ENCODE measurements at regions not wholly inside any gene's neighbourhood (a gene's known extent, or its start where the extent isn't known, plus 50 kb on each side); places are given as distances from the start of the nearest gene placed in this dataset.
A peak's percentile ranks its signal among the peaks of the same experiment; 100 is the strongest.

DNA sequence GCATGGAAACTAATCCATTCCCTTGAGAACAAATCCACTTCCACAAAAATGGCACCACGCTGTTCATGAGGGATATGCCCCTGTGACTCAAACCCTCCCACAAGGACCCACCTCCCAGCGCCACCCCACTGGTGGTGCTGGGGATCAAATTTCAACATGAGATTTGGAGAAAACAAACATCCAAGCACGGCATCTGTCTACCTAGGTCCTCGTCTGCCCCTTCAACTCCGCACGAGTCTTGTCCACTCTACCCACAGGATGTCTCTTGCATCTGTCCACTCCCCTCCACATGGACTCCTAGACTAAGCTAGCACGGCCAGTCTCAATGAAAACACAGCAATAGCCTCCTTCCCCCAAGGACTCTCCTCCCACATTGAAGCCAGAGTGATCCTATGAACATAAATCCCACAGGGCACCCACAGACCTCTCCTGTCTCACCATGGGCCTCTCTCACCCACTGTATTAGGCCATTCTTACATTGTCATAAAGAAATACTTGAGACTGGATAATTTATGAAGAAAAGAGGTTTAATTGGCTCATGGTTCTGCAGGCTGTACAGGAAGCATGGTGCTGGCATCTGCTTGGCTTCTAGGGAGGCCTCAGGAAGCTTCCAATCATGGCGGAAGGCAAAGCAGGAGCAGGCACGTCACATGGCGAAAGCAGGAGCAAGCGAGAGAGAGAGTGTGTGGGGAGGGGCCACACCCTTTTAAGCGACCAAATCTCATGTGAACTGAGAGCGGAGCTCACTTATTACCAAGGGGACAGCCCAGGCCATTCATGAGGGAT, 101.4 kb downstream of the TOMM20 start:
- no peak for DNase-seq (ENCODE audit: low read depth in 2 of 2)

DNA sequence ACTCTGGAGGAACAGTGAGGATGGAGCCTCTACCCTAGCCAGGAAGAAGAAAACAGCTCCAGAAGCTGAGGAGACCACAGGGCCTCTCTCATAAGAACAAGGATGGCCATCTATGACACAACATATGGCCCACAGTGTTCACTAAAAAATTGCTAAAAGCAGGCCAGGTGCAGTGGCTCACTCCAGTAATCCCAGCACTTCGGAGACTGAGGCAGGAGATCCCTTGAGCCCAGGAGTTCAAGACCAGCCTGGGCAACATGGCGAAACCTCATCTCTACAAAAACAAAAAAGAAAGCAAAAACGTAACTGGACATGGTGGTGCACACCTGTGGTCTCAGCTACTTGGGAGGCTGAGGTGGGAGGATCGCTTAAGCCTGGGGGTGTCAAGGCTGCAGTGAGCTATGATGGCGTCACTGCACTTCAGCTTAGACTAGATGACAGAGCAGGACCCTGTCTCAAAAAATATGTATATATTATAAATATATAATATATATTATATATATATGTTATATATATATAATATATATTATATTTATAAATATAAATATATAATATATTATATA, 103.1 kb downstream of the TOMM20 start:
- DNase-seq (ENCODE audit: low read depth in 2 of 2), result no peak

DNA sequence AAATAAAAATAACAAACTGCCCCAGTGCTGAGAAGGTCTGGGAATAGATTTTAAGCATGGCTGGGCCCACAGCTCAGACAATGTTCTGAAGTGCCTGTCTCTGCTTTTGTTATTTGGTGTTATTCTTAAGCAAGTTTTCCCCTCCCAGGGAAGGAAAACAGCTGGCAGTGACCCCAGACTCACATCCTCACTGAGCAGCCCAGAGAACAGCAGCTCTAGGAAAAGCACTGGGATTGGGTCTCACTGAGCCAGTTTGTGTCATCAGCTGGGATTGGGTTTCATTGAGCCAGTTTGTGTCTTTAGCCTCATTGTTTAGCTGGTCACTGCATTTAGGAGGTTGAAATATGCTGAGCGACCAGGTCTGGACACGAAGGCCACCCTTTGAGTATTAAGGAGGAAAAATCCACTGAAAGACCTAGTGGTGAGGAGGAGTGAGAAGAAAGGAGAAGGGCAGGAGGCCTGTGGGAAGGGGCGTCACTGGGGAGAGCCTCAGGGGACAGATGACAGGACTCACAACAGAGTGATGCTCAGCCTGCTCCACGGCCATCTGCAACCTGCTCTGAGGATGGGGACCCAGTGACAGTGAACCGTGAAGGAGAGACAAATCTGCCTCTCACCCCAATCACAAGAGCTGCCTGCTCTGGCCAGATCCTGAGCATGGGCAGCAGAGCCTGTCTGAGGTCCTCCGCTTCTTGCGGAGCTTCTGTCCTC, 103.8 kb downstream of the TOMM20 start:
- no peak for DNase-seq (ENCODE audit: low read depth in 2 of 2)

DNA sequence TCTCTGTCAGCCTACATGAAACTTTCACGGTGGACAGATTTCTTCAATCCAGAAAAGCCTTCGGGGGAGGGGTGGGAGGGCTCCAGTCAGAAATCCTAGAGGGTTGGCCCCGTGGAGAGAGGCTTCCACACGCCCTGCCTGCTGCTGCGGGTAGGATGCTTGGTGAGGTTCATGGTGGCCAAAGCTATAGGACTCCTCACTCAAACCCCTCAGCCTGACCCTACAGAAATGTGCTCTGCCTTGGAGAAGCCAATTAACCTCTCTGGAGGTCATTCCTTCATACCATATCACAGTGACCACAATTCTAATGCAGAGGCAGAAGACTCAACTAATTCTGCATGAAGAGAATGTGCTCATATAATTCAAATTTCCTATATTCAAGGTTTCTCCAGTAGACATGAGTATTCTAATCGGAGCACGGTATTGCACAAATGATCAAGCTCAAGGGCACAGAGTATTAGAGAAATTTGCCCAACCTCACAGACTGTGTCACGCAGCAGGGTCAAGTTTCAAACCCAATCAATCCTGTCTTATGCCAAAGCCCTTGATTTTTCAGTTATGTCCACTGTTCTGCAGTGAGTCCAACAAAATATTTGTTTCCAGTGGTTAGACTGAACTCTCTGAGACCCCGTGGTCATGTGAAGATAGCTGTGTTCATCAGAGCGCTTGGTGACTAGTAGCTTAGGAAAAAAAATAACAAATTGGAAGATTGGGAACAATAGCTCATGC, 104.8 kb downstream of the TOMM20 start:
- no peak for DNase-seq (ENCODE audit: low read depth in 2 of 2)

DNA sequence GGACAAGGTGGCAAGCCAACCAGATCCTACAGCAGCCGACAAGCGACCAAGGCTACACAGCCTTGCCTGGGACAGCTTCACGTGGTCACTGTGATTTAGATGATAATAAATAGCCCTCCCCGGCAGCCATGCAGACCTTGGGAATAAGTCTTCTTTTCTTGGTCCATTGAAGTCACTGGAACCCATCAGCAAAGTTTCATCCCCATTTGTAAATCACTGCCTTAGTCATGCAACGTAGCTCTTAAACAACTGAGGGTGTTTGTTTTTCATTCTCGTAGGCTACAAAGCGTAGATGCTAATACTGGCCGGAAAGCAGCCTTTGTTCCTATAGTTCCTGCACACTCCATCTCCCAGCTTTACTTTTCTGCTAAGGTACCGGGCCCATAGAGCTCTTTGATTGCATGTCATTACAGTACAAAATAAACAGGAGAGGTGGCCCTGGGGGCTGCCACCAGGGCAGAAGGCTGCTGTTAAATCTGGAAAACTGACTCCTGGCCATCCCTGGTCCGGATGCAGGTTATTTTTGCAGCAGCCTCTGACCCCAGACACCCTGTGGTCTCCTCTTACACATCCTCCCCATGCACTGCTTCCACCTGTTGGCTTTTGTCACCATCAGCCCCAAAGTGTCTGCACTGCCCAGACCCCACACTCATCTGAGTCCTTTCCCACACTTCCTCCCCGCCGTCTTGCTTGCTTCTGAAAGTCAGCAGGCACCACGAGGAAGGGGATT, 105.5 kb downstream of the TOMM20 start:
- no peak for DNase-seq (ENCODE audit: low read depth in 2 of 2)

DNA sequence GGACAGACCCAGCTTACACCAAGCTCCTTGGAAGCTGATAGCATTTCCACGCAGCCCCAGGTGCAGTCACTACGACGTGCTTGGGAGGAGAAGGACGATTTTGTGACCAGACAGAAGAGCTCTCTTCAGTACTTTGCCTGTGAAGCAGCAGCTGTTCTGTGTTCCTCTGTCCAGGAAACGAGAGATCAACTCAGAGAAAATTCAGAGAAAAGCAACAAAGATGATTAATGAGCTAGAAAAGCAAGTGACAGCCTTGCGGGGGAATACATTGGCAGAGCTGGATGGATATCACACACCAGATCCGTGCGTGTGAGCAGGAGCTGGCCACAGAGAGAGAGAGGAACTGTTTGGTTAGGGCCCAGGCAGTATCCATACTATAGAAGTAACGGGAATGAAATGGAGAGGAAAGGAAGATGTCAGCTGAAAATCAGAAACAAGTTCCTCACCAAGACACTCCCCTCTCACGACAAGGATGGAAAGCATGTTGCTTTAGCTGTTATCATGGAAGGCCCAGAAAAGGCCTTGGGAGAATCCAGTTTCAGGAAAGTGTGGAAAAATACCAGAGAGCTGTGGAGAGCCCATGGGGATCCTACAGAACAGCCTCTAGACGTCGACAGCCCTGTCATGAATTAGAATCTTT, 106.2 kb downstream of the TOMM20 start:
- no peak for DNase-seq (ENCODE audit: low read depth in 2 of 2)

DNA sequence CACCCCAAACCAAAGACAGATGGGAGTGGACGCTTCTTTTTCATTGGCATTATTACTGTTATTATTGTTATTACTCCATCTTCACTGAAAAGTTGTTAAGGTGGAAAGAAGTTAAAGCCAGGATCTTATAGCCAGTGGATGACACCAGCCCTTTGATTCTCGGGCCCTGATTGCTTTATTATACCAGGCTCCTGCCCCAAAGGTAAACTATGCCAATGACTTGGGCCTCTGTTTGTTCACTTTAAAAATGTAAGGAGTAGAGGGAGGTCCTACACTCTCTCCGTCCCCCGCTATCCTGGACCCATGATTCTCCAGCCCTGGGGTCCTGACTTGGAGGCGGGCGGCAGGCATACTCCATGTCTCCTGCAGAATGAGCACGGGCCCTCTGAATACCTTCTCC, 106.8 kb downstream of the TOMM20 start:
- DNase-seq (ENCODE audit: low read depth in 2 of 2), result no peak

DNA sequence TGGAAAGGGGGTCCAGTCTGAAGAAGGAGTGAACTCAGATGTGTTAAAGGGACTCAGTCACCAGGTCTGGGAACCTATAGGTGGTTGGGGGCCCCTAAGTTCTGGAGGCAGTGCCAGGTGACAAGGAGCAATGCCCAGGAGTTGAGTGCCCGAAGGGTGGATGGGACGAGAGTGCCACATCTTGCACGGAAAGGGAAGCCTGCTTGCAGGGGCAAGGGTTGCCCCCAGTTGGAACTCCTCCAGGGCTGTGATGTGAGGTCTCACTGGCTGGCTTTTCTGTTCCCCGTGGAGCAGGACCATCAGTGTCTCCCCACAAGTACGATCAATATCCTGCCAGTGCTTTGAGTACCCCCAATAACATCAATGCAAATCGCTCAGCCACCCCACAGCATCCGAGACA, 107.3 kb downstream of the TOMM20 start:
- DNase-seq (ENCODE audit: low read depth in 2 of 2), result no peak

DNA sequence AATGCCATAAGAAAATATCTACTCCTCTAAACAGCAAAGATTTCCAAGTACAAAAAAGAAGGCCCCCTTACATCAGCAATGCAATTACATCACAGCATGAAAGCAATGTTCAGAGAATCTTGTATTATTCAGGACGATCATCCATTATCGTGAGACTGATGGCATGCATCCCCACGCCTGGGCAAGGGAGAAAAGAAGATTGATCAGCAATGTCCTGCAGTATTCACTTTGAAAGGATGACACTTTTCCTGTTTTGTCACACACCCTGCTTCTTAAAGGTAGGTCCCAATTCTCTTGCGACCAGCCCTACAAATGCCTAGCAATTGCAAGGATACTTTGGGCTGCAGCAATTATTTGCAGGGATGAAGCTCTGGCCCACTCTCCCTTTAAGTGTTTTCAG, 108.7 kb downstream of the TOMM20 start:
- no peak for DNase-seq (ENCODE audit: low read depth in 2 of 2)

DNA sequence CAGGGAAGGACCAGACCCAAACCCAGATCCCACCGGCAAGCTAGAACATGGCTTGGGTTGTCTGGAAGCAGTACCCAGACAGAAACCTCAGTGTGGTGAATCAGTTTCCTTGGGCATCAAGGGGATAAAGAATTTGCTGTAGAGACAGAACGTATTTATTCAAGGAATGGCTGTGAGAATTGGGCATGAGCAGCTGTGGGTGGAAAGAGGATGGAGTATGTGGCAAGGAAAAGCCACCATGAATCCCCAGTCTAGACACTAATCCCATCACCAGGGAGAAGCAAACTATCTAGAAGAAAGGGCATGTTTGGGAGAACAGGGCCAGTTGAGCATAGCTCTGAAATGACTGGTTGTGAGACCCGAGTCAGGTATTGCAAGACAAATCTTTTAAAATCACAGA, 109.2 kb downstream of the TOMM20 start:
- DNase-seq (ENCODE audit: low read depth in 2 of 2), result no peak

DNA sequence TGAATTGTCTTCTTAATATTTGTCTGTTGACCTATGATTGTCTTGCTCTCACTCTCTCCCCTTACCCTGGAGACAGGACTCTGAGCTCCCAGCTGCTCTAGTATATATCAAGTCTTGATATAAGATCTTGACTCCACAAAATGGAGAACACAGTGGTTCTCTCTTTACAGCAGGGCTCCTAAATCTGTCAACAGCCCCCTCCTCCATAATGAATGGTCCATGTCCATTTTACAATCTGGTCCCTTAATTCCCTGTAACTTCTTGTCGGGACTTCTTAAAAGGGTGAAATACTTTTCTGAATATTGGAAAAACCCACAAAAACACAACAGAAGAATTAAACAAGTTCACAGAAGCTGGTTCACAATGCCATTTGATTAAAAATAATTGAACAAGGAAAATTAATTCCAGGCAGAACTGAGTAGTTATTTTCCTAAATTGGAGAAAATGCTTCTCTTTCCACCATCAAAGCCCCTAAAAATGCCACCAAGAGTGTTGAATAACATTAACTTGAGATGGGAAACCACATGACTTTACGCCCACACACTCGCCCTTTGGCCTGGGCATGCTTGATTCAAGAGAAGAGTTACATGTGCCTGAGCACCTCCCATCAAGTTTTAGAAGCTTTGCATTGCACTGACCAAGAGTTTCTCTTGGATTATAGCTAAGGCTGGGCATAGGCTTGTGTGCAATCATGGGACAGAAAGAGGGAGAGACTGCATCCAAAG, 109.8 kb downstream of the TOMM20 start:
- peak in 1 of 2 experiments; percentile 41 for DNase-seq (ENCODE audit: low read depth in 2 of 2)

DNA sequence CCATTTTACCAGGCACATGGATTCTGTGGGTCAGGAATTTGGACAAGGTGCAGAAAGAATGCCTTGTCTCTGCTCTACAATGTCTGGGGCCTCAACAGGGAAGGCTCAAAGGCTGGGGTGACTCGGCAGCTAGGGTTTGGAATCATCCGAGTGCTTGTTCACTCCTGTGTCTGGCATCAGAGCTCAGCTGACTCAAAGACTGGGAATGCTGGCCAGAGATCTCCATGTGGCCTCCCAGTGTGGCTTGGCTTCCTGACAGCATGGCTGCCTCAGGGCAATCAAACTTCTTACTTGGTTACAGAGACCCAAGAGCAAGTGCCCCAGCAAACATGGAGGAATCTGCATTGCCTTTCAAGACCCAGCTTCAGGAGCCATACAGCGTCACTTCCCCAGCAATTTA, 110.5 kb downstream of the TOMM20 start:
- DNase-seq (ENCODE audit: low read depth in 2 of 2), result no peak

DNA sequence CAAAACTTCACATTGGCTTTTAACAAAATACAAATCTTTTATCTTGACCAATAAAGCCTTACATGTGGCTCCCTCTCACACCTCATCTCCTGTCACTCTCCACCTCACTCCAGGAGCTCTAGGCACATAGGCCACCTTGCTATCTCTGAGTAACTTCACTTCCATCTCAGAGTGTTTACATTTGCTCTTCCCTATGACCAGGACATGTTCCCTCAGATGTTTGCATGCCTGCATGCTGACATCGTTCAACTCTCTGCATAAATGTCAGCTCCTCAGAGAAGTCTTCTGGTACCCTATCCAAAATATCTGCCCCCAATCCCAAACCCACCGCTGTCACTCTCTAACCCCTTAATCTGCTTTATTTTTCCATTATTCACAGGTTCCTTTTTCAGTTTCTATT, 110.9 kb downstream of the TOMM20 start:
- no peak for DNase-seq (ENCODE audit: low read depth in 2 of 2)

DNA sequence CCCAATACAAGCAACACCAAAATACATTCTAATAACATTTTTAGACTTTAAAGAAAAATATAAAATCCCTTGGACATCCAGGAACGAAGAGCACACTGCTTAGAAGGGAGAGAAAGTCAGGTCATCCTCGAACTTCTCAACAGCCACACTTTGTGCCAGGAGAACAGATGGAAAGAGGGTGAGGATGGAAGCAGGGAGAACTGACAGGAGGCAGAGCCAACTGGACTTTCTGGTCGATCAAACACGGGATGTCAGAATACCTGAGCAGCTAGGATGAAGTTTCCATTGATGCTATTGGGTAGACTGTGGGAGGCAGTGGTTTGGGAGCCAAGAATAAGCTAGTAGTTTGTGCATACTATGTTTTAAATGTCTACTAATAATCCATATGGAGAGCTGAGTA, 111.4 kb downstream of the TOMM20 start:
- no peak for DNase-seq (ENCODE audit: low read depth in 2 of 2)

DNA sequence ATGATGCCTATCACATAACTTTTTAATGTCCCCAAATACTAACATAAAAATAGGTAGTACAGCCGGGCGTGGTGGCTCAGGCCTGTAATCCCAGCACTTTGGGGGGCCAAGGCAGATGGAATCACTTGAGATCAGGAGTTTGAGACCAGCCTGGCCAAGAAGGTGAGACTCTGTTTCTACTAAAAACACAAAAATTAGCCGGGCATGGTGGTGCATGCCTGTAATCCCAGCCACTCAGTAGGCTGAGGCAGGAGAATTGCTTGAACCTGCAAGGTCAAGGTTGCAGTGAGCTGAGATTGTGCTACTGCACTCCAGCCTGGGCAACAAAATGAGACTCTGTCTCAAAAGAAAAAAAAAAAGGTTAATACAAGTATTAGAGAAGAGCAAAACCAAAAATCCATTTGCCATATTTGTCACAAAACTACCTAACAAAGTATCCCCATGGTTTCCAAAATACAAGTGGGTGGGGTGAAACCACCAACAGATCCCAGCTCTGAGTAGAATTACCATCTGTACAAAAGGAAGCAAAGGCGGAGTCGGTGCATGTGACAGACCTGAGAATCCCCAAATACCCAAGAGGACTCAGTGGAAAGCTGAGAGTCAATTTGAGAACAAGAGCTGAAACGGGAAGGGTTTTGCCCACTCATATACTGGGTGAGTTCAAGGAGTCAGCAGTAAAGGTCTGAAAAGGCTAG, 113.2 kb downstream of the TOMM20 start:
- peak; percentile 26 to 56 for DNase-seq (ENCODE audit: low read depth in 2 of 2)

DNA sequence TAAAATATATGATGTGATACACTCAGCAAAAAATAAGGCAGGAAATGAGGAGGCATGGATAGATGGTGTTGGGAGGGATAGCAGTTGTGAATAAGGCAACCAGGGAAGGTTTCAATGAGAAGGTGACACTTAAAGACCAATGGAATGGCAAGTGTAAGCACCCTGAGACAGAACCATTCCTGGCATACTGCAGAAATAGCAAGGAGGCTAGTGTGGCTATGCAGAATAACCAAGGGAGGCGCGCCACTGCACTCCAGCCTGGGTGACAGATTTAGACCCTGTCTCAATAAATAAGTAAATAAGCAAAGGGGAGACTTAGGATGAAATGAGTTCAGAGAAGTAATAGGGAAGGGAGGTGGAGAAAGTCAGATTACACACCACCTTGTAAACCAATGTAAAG, 113.9 kb downstream of the TOMM20 start:
- DNase-seq (ENCODE audit: low read depth in 2 of 2), result no peak

DNA sequence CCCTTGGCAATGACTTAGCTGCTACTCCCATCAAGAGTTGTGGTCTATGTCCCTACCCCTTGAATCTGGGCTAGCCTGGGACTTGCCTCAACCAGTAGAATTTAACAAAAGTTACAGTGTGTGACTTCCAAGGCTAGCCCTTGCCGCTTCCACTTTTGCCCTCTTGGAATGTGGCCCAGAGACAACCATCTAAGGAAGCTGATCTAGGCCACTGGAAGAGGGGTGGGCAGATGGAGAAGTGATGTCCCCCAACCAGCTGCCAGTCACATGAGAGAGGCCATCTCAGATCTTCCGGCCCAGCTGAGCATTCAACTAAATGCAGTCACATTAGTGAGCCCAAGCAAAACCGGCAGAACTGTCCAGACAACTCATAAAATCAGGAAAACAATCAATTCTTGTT, 115.1 kb downstream of the TOMM20 start:
- DNase-seq (ENCODE audit: low read depth in 2 of 2), result no peak

DNA sequence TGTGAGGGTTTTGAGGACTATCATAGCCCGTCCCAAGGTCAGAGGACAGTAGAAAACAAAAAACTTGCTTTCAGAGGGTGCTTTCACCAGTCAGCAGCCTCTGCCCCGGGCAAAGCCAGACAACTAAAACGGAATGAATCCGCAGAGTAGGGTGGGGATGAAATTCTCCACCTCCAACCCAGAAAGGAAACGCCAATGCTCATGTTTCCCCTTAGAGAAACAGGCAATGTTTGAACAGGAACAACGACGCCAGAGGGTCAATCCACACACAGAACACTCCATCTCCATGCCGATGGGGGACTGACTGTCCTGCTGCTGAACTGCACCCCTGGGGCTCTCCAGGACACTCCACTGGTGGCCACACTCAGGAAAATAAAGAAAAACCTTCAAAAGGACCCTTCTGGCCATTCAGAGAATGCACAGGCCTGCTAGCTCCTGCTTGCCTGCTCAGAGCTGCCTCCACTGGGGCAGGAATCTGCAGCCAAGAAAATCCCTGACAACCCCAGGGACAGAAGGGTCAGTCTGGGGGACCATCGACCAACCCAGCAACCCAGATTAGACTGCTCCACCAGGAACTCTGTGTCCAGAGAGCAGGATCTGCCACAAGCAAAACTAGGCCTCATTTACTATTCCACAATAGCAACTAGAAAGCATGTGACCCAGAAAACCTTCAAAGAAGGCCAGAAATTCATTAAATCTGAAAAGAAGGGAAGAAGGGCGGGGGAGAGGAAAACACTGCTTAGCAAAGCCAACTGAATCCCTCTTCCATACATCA, 116.0 kb downstream of the TOMM20 start:
- DNase-seq (ENCODE audit: low read depth in 2 of 2), result no peak

Measured in stimulated activated CD4-positive, alpha-beta T cell treated with anti-CD3 and anti-CD28 coated beads, Interleukin-12 subunit alpha, Interleukin-12 subunit beta, amount 100 ng/mL, for 24 hours (primary cell).